Breast epithelium (tissue), 4 donors: ENCODE measurements at regions not wholly inside any gene's neighbourhood (a gene's known extent, or its start where the extent isn't known, plus 50 kb on each side); places are given as distances from the start of the nearest gene placed in this dataset.

Source experiments
- DNase-seq, 2 donors: peaks; one replicate each; pipeline ENCODE4 v3.0.0-alpha.2; 2019; ENCODE audit warnings: low spot score in 2 of 2
- H3K27ac ChIP-seq, 2 donors: fragments of 200-600 bp; sonication (generic) in 1 of 2; one replicate each; pipeline ENCODE4 v1.5.1; 2016 to 2019; ENCODE audit warnings: mild to moderate bottlenecking in 1 of 2
- H3K27me3 ChIP-seq, 2 donors: fragments of 200-600 bp; sonication (generic) in 1 of 2; one replicate each; pipeline versions ENCODE4 v1.5.1 to v1.6.0; 2017 to 2019; ENCODE audit warnings: control low read depth in 1 of 2, mild to moderate bottlenecking in 1 of 2
- H3K36me3 ChIP-seq: fragments of 200-600 bp; one replicate; pipeline ENCODE4 v1.5.1; 2019
- H3K4me1 ChIP-seq, 2 donors: fragments of 200-600 bp; sonication (generic); one replicate each; pipeline ENCODE4 v1.5.1; 2016 to 2019; ENCODE audit warnings: control low read depth in 1 of 2
- H3K4me3 ChIP-seq, 3 donors: fragments of 200-600 bp; sonication (generic); 1 replicate in 2 of 3; 2 replicates in 1 of 3; pipeline ENCODE4 v1.5.1; 2016 to 2019; ENCODE audit warnings: mild to moderate bottlenecking in 3 of 3, moderate library complexity in 2 of 3
- H3K9me3 ChIP-seq, 2 donors: fragments of 200-600 bp; sonication (generic) in 1 of 2; one replicate each; pipeline ENCODE4 v1.5.1; 2016 to 2019; ENCODE audit warnings: control low read depth in 1 of 2
- CTCF ChIP-seq, 3 donors: fragments of 450-650 bp; IDR thresholded peaks; one replicate each; pipeline ENCODE4 v1.5.1; 2016 to 2017; ENCODE audit warnings: antibody characterized with exemption in 3 of 3, mild to moderate bottlenecking in 3 of 3, moderate library complexity in 3 of 3
- POLR2A ChIP-seq: fragments of 450-650 bp; IDR thresholded peaks from one replicate; pipeline ENCODE4 v1.6.1; 2016; ENCODE audit warnings: antibody characterized with exemption, mild to moderate bottlenecking, moderate library complexity
- POLR2AphosphoS5 ChIP-seq, 3 donors: sonication (generic); formaldehyde crosslinking; IDR thresholded peaks; one replicate each; pipeline ENCODE4 v1.6.1; 2017; ENCODE audit warnings: antibody characterized with exemption in 3 of 3
- intact Hi-C: fragments of 100-400 bp; cut with DNase I; formaldehyde crosslinking; loops from one replicate; pipeline ENCODE4 v1.15.1; 2023; ENCODE audit warnings: low total_unique reads

- H3K27ac ChIP-seq: no peak overlapping the region
- H3K4me3 ChIP-seq: no peak overlapping the region
- no peaks in the 10 kb centered on the region for H3K27me3 ChIP-seq
- no peak for DNase-seq
- intact Hi-C loops: loop anchor here (10.0 kb wide), 1 partner anchor 1812 kb away; no protein-coding TSS in a partner anchor
- TF ChIP-seq CTCF (IDR thresholded peaks at IDR 0.05) (no peak), POLR2A (no peak), POLR2AphosphoS5 (IDR thresholded peaks at IDR 0.05) (no peak)
- no peaks in the 10 kb centered on the region for H3K36me3 ChIP-seq
- peaks cover 3 to 4% of the 10 kb centered on the region in 2 donors for H3K9me3 ChIP-seq
- no peaks in the 10 kb centered on the region for H3K4me1 ChIP-seq
Measured at GRCh38 chr15:66922608-66923007, 142.8 kb upstream of the SMAD3 start.

GRCh38 chr15:66923438-66923881 lies 141.9 kb upstream of the SMAD3 start:
- TF ChIP-seq CTCF (IDR thresholded peaks at IDR 0.05) (no peak), POLR2AphosphoS5 (IDR thresholded peaks at IDR 0.05) (no peak), POLR2A (no peak)
- no peaks in the 10 kb centered on the region for H3K36me3 ChIP-seq
- intact Hi-C loops: loop anchor here (10.0 kb wide), 1 partner anchor 1811 kb away; no protein-coding TSS in a partner anchor
- DNase-seq: no peak
- H3K27ac ChIP-seq: no peak overlapping the region
- no peaks in the 10 kb centered on the region for H3K27me3 ChIP-seq
- H3K9me3 ChIP-seq: peaks cover 3 to 4% of the 10 kb centered on the region in 2 donors
- H3K4me1 ChIP-seq: no peaks in the 10 kb centered on the region
- no peak overlapping the region for H3K4me3 ChIP-seq

GRCh38 chr15:66924889-66925288 lies 140.5 kb upstream of the SMAD3 start:
- Histone ChIP-seq H3K27me3 (no peaks in the 10 kb centered on the region), H3K9me3 (peaks cover 3 to 4% of the 10 kb centered on the region in 2 donors), H3K27ac (no peak overlapping the region), H3K4me1 (no peaks in the 10 kb centered on the region), H3K36me3 (no peaks in the 10 kb centered on the region), H3K4me3 (no peak overlapping the region)
- TF ChIP-seq POLR2A: no peak
- intact Hi-C loops: loop anchor here (10.0 kb wide), 1 partner anchor 1810 kb away; no protein-coding TSS in a partner anchor
- no peak for DNase-seq

- DNase-seq: no peak
- intact Hi-C loops: loop anchor here (10.0 kb wide), 1 partner anchor 1809 kb away; no protein-coding TSS in a partner anchor
- no peaks in the 10 kb centered on the region for H3K27me3 ChIP-seq
- no peak overlapping the region for H3K4me3 ChIP-seq
- H3K4me1 ChIP-seq: no peaks in the 10 kb centered on the region
- no peaks in the 10 kb centered on the region for H3K36me3 ChIP-seq
- TF ChIP-seq POLR2AphosphoS5 (IDR thresholded peaks at IDR 0.05): no peak
- no peak for TF ChIP-seq POLR2A
- no peak for TF ChIP-seq CTCF (IDR thresholded peaks at IDR 0.05)
- peaks cover 3 to 4% of the 10 kb centered on the region in 2 donors for H3K9me3 ChIP-seq
- H3K27ac ChIP-seq: no peak overlapping the region
Measured at GRCh38 chr15:66925721-66926120, 139.7 kb upstream of the SMAD3 start.

- Histone ChIP-seq H3K4me3 (no peak overlapping the region), H3K27me3 (no peaks in the 10 kb centered on the region), H3K27ac (peak overlapping the region in 1 of 2 donors; percentile 1), H3K4me1 (peaks cover 0 to 7% of the 10 kb centered on the region in 2 donors), H3K9me3 (peaks cover 3 to 4% of the 10 kb centered on the region in 2 donors), H3K36me3 (no peaks in the 10 kb centered on the region)
- intact Hi-C loops: loop anchor here (10.0 kb wide), 1 partner anchor 1807 kb away; no protein-coding TSS in a partner anchor
- DNase-seq: no peak
- TF ChIP-seq POLR2AphosphoS5 (IDR thresholded peaks at IDR 0.05) (no peak), POLR2A (no peak), CTCF (IDR thresholded peaks at IDR 0.05) (no peak)
Measured at GRCh38 chr15:66927201-66928077, 138.0 kb upstream of the SMAD3 start.
